SK-N-SH treated with all-trans-retinoic acid at 6 μM for 48 hours (cell line): ENCODE measurements at regions not wholly inside any gene's neighbourhood (a gene's known extent, or its start where the extent isn't known, plus 50 kb on each side); places are given as distances from the start of the nearest gene placed in this dataset.

Source experiments
- ATAC-seq: fragments of 200-7000 bp; cut with Tn5 transposase; 3 replicates; pipeline ENCODE4 v1.9.1; 2020; ENCODE audit warnings: mild to moderate bottlenecking, moderate library complexity
- ARNTL ChIP-seq: fragments of 450-650 bp; formaldehyde crosslinking; IDR thresholded peaks from 2 replicates; pipeline ENCODE4 v1.5.0; 2020; ENCODE audit warnings: low read depth, mild to moderate bottlenecking, moderate library complexity, borderline replicate concordance
- BACH2 ChIP-seq: fragments of 250-450 bp; sonication (Bioruptor Pico); IDR thresholded peaks from 2 replicates; pipeline ENCODE4 v1.9.0; 2021; ENCODE audit warnings: mild to moderate bottlenecking, borderline replicate concordance
- CSRNP3 ChIP-seq: fragments of 250-450 bp; sonication (Bioruptor Pico); IDR thresholded peaks from 2 replicates; pipeline ENCODE4 v1.5.1; 2021; ENCODE audit warnings: mild to moderate bottlenecking, moderate library complexity
- ESRRG ChIP-seq: fragments of 250-450 bp; sonication (Bioruptor Pico); IDR thresholded peaks from 2 replicates; pipeline ENCODE4 v1.6.1; 2021; ENCODE audit warnings: mild to moderate bottlenecking
- GLIS3 ChIP-seq: fragments of 250-450 bp; sonication (Bioruptor Pico); IDR thresholded peaks from 2 replicates; pipeline ENCODE4 v1.5.0; 2020; ENCODE audit warnings: mild to moderate bottlenecking, moderate library complexity
- ISL1 ChIP-seq: fragments of 250-450 bp; sonication (Bioruptor Pico); IDR thresholded peaks from 2 replicates; pipeline ENCODE4 v2.1.2; 2022; ENCODE audit warnings: mild to moderate bottlenecking, moderate library complexity
- OSR1 ChIP-seq: fragments of 250-450 bp; sonication (Bioruptor Pico); IDR thresholded peaks from 2 replicates; pipeline ENCODE4 v1.8.0; 2022; ENCODE audit warnings: moderate library complexity, mild to moderate bottlenecking, inconsistent platforms
- SNAI2 ChIP-seq: fragments of 250-450 bp; sonication (Bioruptor Pico); IDR thresholded peaks from 2 replicates; pipeline ENCODE4 v1.5.0; 2020; ENCODE audit warnings: mild to moderate bottlenecking, moderate library complexity
- TCF4 ChIP-seq: fragments of 250-450 bp; sonication (Bioruptor Pico); IDR thresholded peaks from 2 replicates; pipeline ENCODE4 v1.8.0; 2021; ENCODE audit warnings: mild to moderate bottlenecking, moderate library complexity, borderline replicate concordance
- TOX ChIP-seq: fragments of 250-450 bp; sonication (Bioruptor Pico); IDR thresholded peaks from 2 replicates; pipeline ENCODE4 v1.8.0; 2021; ENCODE audit warnings: mild to moderate bottlenecking, moderate library complexity, borderline replicate concordance
- TSHZ2 ChIP-seq: fragments of 250-450 bp; sonication (Bioruptor Pico); IDR thresholded peaks from 2 replicates; pipeline ENCODE4 v1.5.0; 2020; ENCODE audit warnings: mild to moderate bottlenecking, moderate library complexity
- ZC3H10 ChIP-seq: fragments of 250-450 bp; sonication (Bioruptor Pico); IDR thresholded peaks from 2 replicates; pipeline ENCODE4 v1.5.1; 2021; ENCODE audit warnings: mild to moderate bottlenecking, moderate library complexity
- ZFP3 ChIP-seq: fragments of 250-450 bp; sonication (Bioruptor Pico); IDR thresholded peaks from 2 replicates; pipeline ENCODE4 v1.5.0; 2020; ENCODE audit warnings: mild to moderate bottlenecking, moderate library complexity
- ZFP30 ChIP-seq: fragments of 450-650 bp; formaldehyde crosslinking; IDR thresholded peaks from 2 replicates; pipeline ENCODE4 v1.5.0; 2022; ENCODE audit warnings: mild to moderate bottlenecking, moderate library complexity
- ZNF565 ChIP-seq: fragments of 450-650 bp; formaldehyde crosslinking; conservative IDR thresholded peaks from 2 replicates; pipeline ENCODE4 v1.5.0; 2020; ENCODE audit warnings: low read depth, mild to moderate bottlenecking, moderate library complexity
- ZNF70 ChIP-seq: fragments of 450-650 bp; formaldehyde crosslinking; IDR thresholded peaks from 2 replicates; pipeline ENCODE4 v1.5.0; 2020; ENCODE audit warnings: mild to moderate bottlenecking, moderate library complexity
- TF ChIP-seq, protein P1 (sequence below): fragments of 250-450 bp; sonication (Bioruptor Pico); IDR thresholded peaks from 2 replicates; pipeline ENCODE4 v1.5.1; 2020; ENCODE audit warnings: low read depth, mild to moderate bottlenecking, moderate library complexity
- TF ChIP-seq, protein P2 (sequence below): fragments of 250-450 bp; sonication (Bioruptor Pico); IDR thresholded peaks from 2 replicates; pipeline ENCODE4 v1.8.0; 2021; ENCODE audit warnings: low read depth, mild to moderate bottlenecking, moderate library complexity, borderline replicate concordance

DNA sequence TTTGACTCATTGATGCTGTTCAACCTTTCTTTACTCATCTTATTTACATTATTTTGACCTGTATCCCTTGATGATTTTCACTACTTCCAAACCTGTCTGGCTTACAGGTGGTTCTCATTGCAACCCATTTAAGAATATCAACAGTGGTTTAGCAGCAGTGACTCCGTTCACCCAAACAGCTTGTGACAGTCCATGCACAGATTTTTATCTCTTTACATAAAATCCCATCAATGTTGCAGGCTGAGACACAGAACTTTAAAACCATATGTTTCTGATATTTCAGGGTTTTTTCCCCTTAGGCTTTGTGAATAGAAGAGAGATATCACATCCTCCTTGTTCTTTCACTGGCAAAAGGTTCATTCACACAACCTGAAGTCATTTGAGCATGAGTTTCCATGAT, 149.1 kb upstream of the CDIN1 start:
- peak; percentile 59; the same call in 1 of the 2 replicates for TF ChIP-seq ZNF70 (CRISPR knock-in tag)
- peak; percentile 42; the same call in 1 of the 2 replicates for TF ChIP-seq TCF4 (CRISPR knock-in tag)
- no peak for TF ChIP-seq OSR1 (CRISPR knock-in tag)
- ATAC-seq, result no peak; the same call in 2 of the 3 replicates

DNA sequence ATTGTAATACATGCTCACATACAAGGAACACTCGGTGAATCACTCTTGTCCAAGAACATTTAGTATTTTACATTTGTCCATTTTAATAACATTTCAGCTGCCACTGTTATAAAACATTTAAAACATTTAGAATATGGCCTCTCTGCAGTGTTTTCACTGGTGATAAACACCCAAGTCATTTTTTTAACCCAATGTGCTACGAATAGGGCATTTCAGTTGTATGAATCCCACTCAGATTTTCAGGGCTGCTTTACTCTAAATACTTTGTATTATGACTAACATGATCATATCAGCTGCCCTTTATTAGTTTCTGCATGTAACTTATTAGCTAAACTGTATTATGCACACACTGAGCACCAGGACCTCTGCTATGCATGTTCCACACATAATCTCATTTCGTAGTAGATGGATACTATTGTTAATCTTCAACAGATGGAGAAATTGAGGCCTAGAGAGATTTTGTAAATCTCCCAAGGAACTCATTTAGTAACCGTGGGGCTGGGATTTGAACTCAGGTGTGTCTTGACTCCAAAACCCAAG, 148.6 kb upstream of the CDIN1 start:
- TF ChIP-seq ARNTL (no peak), OSR1 (CRISPR knock-in tag) (no peak), ESRRG (CRISPR knock-in tag) (no peak), TSHZ2 (no peak), ZNF565 (CRISPR knock-in tag) (no peak)
- TF ChIP-seq, all 23 proteins: peak for 0
- ATAC-seq, result no peak

GRCh38 chr15:36432161-36432560, 147.3 kb upstream of the CDIN1 start:
- ATAC-seq, result no peak
- no peak for TF ChIP-seq ARNTL
- TF ChIP-seq, protein P1, sequence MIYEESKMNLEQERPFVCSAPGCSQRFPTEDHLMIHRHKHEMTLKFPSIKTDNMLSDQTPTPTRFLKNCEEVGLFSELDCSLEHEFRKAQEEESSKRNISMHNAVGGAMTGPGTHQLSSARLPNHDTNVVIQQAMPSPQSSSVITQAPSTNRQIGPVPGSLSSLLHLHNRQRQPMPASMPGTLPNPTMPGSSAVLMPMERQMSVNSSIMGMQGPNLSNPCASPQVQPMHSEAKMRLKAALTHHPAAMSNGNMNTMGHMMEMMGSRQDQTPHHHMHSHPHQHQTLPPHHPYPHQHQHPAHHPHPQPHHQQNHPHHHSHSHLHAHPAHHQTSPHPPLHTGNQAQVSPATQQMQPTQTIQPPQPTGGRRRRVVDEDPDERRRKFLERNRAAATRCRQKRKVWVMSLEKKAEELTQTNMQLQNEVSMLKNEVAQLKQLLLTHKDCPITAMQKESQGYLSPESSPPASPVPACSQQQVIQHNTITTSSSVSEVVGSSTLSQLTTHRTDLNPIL, result no peak
- TF ChIP-seq, all 23 proteins: peak for 0

DNA sequence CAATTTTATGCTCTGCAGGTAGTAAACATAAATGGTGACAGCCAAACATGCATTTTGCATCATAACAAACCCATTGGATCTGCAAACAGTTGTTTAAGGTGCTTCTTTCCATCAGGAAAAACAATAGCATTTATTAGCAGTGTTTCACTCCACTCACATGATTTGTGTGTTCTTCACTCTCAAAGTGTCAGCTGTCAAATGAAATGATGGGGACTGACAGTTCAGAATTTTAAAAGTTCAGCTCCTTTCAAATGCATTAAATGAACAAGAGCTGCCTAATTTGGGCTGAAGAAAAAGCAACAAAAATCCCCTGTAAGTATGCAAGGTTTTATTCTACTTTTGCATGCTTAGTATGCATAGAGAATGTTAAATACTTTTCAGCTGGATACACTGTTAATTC, 145.2 kb upstream of the CDIN1 start:
- no peak for ATAC-seq
- TF ChIP-seq ZC3H10, result no peak

DNA sequence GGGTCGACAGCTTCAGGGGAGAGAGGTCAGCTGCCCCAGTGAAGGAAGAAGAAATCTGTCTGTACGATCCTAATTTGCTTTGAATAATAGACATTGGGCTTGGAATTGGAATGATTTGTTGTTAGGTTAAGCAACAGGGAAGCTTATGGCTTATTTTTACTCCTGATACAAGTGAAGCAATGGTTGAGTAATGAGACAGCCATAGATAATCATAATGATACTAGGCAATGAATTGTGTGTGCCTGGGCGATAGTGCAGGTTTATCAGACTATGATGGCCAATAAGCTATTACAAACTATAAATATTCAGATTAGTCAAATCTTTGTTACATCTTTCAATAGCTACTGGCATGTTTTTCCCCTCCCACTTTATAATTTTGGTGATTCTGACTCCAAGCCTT, 140.9 kb upstream of the CDIN1 start:
- no peak for ATAC-seq
- TF ChIP-seq ZFP3 (CRISPR knock-in tag) (no peak), ISL1 (CRISPR knock-in tag) (no peak), SNAI2 (CRISPR knock-in tag) (no peak)

- TF ChIP-seq ZFP30, result no peak
- TF ChIP-seq ZFP3 (CRISPR knock-in tag), result no peak
- no peak for TF ChIP-seq TSHZ2
- TF ChIP-seq GLIS3 (CRISPR knock-in tag), result no peak
- TF ChIP-seq ESRRG (CRISPR knock-in tag), result no peak
- no peak for TF ChIP-seq BACH2 (CRISPR knock-in tag)
- no peak for TF ChIP-seq CSRNP3 (CRISPR knock-in tag)
- TF ChIP-seq ZC3H10, result no peak
- TF ChIP-seq, protein P2, sequence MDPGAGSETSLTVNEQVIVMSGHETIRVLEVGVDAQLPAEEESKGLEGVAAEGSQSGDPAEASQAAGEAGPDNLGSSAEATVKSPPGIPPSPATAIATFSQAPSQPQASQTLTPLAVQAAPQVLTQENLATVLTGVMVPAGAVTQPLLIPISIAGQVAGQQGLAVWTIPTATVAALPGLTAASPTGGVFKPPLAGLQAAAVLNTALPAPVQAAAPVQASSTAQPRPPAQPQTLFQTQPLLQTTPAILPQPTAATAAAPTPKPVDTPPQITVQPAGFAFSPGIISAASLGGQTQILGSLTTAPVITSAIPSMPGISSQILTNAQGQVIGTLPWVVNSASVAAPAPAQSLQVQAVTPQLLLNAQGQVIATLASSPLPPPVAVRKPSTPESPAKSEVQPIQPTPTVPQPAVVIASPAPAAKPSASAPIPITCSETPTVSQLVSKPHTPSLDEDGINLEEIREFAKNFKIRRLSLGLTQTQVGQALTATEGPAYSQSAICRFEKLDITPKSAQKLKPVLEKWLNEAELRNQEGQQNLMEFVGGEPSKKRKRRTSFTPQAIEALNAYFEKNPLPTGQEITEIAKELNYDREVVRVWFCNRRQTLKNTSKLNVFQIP (CRISPR knock-in tag), result no peak
- TF ChIP-seq TOX (CRISPR knock-in tag), result no peak
- no peak for TF ChIP-seq ZNF565 (CRISPR knock-in tag)
- no peak for TF ChIP-seq TCF4 (CRISPR knock-in tag)
- no peak for TF ChIP-seq ARNTL
- TF ChIP-seq, all 23 proteins: peak for 0
- no peak for ATAC-seq
Observed at GRCh38 chr15:36447373-36447772, 132.1 kb upstream of the CDIN1 start.
